Stimulated activated CD4-positive, alpha-beta T cell treated with anti-CD3 and anti-CD28 coated beads, Interleukin-4, amount 100 ng/mL, for 48 hours (primary cell): ENCODE measurements at regions not wholly inside any gene's neighbourhood (a gene's known extent, or its start where the extent isn't known, plus 50 kb on each side); places are given as distances from the start of the nearest gene placed in this dataset.

ENCODE experiments used
- DNase-seq, 2 donors: peaks; one replicate each; pipeline ENCODE4 v3.0.0-alpha.2; 2020; ENCODE audit warnings: low read depth in 2 of 2

DNA sequence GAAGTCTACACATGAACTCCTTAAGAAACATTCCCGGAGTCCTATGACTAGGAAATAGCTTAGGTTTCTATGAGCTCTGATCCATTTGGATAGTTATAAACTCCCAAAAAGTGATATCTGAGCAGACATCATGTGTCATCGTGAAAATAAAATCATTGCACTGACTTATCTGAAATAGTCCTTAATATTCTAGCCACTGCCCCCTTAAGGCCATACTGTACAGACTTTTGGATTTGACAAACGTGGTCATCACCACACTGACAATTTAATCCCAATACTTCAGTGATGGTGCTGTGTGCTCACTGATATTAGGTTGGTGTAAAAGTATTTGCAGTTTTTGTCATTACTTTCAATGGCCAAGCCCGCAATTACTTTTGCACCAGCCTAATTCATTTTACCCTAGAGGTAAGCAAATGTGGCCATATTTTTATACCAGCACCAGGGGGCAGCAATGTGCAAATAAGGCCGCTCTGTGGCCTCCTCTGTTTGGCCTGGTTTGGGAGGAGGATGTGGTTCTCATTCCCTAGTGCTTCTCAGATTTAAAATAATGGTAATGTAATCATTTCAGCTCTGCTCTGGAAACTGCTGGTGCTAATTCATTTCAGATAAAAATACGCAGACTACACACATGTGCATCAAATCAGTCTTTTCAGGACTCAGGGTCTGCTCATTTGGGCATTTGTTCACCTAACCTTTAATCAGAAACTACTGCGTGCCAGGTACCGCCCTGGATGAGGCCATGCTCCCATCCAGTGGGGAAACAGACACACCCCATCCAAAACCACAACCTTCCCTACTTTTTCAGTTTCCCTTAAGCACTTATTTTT, 196.4 kb upstream of the C1QTNF7 start:
- DNase-seq = peak; percentile 67 to 68

- DNase-seq = no peak
Measured at GRCh38 chr4:15232366-15233263, 195.2 kb upstream of the C1QTNF7 start.

DNA sequence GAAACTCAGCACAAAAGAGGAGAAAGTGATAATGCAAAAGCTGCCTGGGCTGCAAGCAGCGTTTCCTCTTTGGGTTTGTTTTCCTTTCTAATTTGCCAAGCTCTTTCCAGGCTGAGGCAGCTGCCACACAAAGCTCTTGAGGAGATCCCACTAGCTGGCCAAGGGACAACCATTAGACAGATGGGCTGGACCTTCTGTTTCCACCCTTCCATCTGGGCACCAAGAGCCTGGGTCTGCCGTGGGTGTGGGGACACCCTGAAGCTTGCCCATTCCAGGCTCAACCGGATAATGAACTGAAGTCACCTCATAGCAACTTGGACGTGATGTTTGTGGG, 194.6 kb upstream of the C1QTNF7 start:
- DNase-seq = no peak

GRCh38 chr4:15233626-15234025, 194.2 kb upstream of the C1QTNF7 start:
- DNase-seq = no peak

- DNase-seq = no peak
Measured at GRCh38 chr4:15234116-15234855, 193.5 kb upstream of the C1QTNF7 start.

GRCh38 chr4:15234856-15235126, 193.0 kb upstream of the C1QTNF7 start:
- DNase-seq = no peak

GRCh38 chr4:15235135-15235534, 192.7 kb upstream of the C1QTNF7 start:
- no peak for DNase-seq

GRCh38 chr4:15237648-15238230, 190.1 kb upstream of the C1QTNF7 start:
- no peak for DNase-seq

- no peak for DNase-seq
Measured at GRCh38 chr4:15238720-15239119, 189.1 kb upstream of the C1QTNF7 start.

GRCh38 chr4:15239866-15240265, 188.0 kb upstream of the C1QTNF7 start:
- no peak for DNase-seq

- DNase-seq = no peak
Measured at GRCh38 chr4:15240764-15241163, 187.1 kb upstream of the C1QTNF7 start.

- DNase-seq = no peak
Measured at GRCh38 chr4:15242021-15242420, 185.8 kb upstream of the C1QTNF7 start.

- no peak for DNase-seq
Measured at GRCh38 chr4:15244354-15244753, 183.5 kb upstream of the C1QTNF7 start.

- DNase-seq = no peak
Measured at GRCh38 chr4:15245006-15245530, 182.8 kb upstream of the C1QTNF7 start.

DNA sequence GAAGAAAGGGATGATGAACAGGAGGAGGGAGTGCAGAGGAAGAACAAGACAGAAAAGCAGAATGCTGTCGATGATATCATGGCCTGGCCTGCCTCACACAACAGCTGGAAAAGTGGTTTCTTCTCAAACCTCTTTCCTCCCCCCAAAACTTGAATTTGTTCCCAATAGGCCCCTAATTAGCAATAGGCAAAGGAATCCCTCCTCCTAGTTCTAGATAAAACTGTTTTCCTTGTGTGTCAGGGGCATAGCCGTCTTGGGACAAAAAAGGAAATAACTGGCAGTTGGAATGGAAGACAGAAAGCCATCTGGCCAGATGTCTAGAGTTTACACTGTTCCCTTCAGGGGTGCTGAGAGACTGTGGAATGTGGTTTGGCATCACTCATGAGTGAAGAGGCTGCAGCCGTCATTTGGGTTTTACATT, 177.8 kb upstream of the C1QTNF7 start:
- DNase-seq = no peak

GRCh38 chr4:15253349-15253748, 174.5 kb upstream of the C1QTNF7 start:
- DNase-seq = no peak

- DNase-seq = no peak
Measured at GRCh38 chr4:15254236-15254880, 173.5 kb upstream of the C1QTNF7 start.

- no peak for DNase-seq
Measured at GRCh38 chr4:15255537-15255936, 172.3 kb upstream of the C1QTNF7 start.

DNA sequence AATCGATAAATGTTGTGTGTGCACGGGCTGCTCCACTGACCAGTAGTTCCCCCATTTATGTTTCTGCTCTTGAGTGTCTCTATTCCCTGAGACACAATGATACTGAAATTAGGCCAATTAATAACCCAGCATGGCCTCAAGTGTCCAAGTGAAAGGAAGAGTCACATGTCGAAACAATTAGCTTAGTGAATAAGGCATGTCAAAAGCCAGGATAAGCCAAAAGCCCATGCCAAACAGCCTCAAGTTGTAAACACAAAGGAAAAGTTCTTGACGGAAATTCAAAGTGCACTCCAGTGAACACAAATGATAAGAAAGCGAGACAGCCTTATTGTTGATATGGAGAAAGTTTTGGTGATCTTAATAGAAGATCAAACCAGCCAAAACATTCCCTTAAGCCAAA, 167.1 kb upstream of the C1QTNF7 start:
- no peak for DNase-seq

- DNase-seq = no peak
Measured at GRCh38 chr4:15262396-15262795, 165.4 kb upstream of the C1QTNF7 start.

- no peak for DNase-seq
Measured at GRCh38 chr4:15270201-15270600, 157.6 kb upstream of the C1QTNF7 start.
